Keratinocyte (primary cell): ENCODE measurements at regions not wholly inside any gene's neighbourhood (a gene's known extent, or its start where the extent isn't known, plus 50 kb on each side); places are given as distances from the start of the nearest gene placed in this dataset.

ENCODE experiments used
- DNase-seq: peaks from one replicate; pipeline ENCODE4 v3.0.0-alpha.2; 2011; ENCODE audit warnings: low read depth, missing footprints, low spot score
- FAIRE-seq: peaks from 2 replicates; lab custom pipeline; 2011; peaks lifted over from hg19 to GRCh38; lab: Jason Lieb, UNC
- H2AFZ ChIP-seq: 2 replicates; pipeline ENCODE4 v1.6.0; 2012; ENCODE audit warnings: low read length, control low read depth, inconsistent platforms; ENCODE audit not compliant: control insufficient read depth
- H3K27ac ChIP-seq: 2 replicates; pipeline ENCODE4 v1.5.1; 2011; ENCODE audit warnings: low read length; ENCODE audit not compliant: control insufficient read depth, insufficient read depth
- H3K27me3 ChIP-seq: 3 replicates; pipeline ENCODE4 v1.6.0; 2011; ENCODE audit warnings: low read length; ENCODE audit not compliant: control insufficient read depth, insufficient read depth; ENCODE audit errors: extremely low read depth
- H3K36me3 ChIP-seq, 2 experiments: 2 replicates in 1 of 2; 3 replicates in 1 of 2; pipeline ENCODE4 v1.5.1; 2011; ENCODE audit warnings: low read length in 2 of 2, mild to moderate bottlenecking in 1 of 2; ENCODE audit not compliant: control insufficient read depth in 2 of 2, insufficient read depth in 2 of 2; ENCODE audit errors: extremely low read depth in 1 of 2
- H3K4me1 ChIP-seq: 3 replicates; pipeline ENCODE4 v1.5.1; 2011; ENCODE audit warnings: low read length; ENCODE audit not compliant: control insufficient read depth, insufficient read depth; ENCODE audit errors: extremely low read depth
- H3K4me2 ChIP-seq: 3 replicates; pipeline ENCODE4 v1.6.0; 2011; ENCODE audit warnings: low read depth, low read length; ENCODE audit not compliant: control insufficient read depth, insufficient read depth; ENCODE audit errors: extremely low read depth
- H3K4me3 ChIP-seq, 3 experiments: fragments of 200-600 bp in 1 of 3; sonication (generic) in 1 of 3; 2 replicates in 2 of 3; 3 replicates in 1 of 3; pipeline ENCODE4 v1.5.1; 2011 to 2016; ENCODE audit warnings: low read length in 3 of 3, mild to moderate bottlenecking in 3 of 3, control low read depth in 2 of 3, inconsistent platforms in 1 of 3, low read depth in 1 of 3, mixed read lengths in 1 of 3, mixed run types in 1 of 3, moderate library complexity in 1 of 3; ENCODE audit not compliant: control insufficient read depth in 2 of 3, insufficient read depth in 2 of 3; ENCODE audit errors: extremely low read depth in 1 of 3
- H3K79me2 ChIP-seq: 2 replicates; pipeline ENCODE4 v1.6.0; 2012; ENCODE audit warnings: low read length; ENCODE audit not compliant: control insufficient read depth, insufficient read depth
- H3K9ac ChIP-seq: 3 replicates; pipeline ENCODE4 v1.6.0; 2011; ENCODE audit warnings: low read length; ENCODE audit not compliant: control insufficient read depth, insufficient read depth; ENCODE audit errors: extremely low read depth
- H3K9me1 ChIP-seq: 3 replicates; pipeline ENCODE4 v1.6.0; 2011; ENCODE audit warnings: low read length; ENCODE audit not compliant: control insufficient read depth, insufficient read depth; ENCODE audit errors: extremely low read depth
- H3K9me3 ChIP-seq: 2 replicates; pipeline ENCODE4 v1.5.1; 2012; ENCODE audit warnings: low read depth, low read length; ENCODE audit not compliant: control insufficient read depth
- H4K20me1 ChIP-seq: 3 replicates; pipeline ENCODE4 v1.6.0; 2011; ENCODE audit warnings: low read length; ENCODE audit not compliant: control insufficient read depth, insufficient read depth; ENCODE audit errors: extremely low read depth
- EZH2 ChIP-seq: IDR thresholded peaks from one replicate; pipeline ENCODE4 v1.6.1; 2012; ENCODE audit warnings: inconsistent platforms, mild to moderate bottlenecking, low read length, moderate library complexity
- dilution Hi-C: fragments of 300-500 bp; cut with MboI; formaldehyde crosslinking; loops from one replicate; pipeline ENCODE4 v1.7.0; 2020; ENCODE audit warnings: low sequenced_read_pairs; ENCODE audit not compliant: extremely low pct_ligation_motif_present
- TF ChIP-seq, protein P1 (sequence below), 3 experiments: IDR thresholded peaks in 1 of 3; conservative IDR thresholded peaks in 1 of 3; optimal IDR thresholded peaks in 1 of 3; 2 replicates in 2 of 3; 3 replicates in 1 of 3; pipeline versions ENCODE3 to v1.5.1; 2011; ENCODE audit warnings: low read length in 3 of 3, mild to moderate bottlenecking in 3 of 3, moderate library complexity in 2 of 3, control low read depth in 1 of 3, inconsistent platforms in 1 of 3; ENCODE audit not compliant: insufficient read depth in 2 of 3; ENCODE audit errors: extremely low read depth in 1 of 3

DNA sequence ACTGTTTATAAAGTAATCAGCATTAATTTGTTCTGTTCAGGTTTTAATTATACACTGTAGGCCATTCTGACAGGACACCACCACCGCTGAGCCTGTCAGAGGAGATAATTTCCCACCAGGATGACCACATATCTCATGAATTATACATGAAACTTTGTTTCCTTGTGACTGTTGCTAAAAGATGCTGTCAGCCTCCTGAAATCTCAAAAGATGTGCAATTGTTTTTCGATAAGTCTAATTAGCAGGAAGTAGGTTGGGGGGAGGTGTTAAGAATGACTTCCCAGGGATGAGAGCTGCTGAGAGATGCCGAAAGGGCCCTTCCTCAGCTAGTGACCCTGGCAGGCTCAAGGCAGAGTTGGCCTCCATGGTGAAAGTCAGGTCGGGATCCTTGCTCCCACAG lies 485.4 kb downstream of the SOX6 start:
- H3K79me2 ChIP-seq = no peaks in the 10 kb centered on the region
- H2AFZ ChIP-seq = no peak overlapping the region
- no peaks in the 10 kb centered on the region for H3K9me3 ChIP-seq
- H3K9me1 ChIP-seq = no peaks in the 10 kb centered on the region
- no peaks in the 10 kb centered on the region for H4K20me1 ChIP-seq
- H3K4me1 ChIP-seq = peaks cover 4% of the 10 kb centered on the region
- H3K36me3 ChIP-seq = no peaks in the 10 kb centered on the region
- dilution Hi-C loops = no loop called here
- DNase-seq (no peak), FAIRE-seq (no peak)
- H3K27ac ChIP-seq = no peak overlapping the region
- no peaks in the 10 kb centered on the region for H3K27me3 ChIP-seq
- TF ChIP-seq, protein P1, sequence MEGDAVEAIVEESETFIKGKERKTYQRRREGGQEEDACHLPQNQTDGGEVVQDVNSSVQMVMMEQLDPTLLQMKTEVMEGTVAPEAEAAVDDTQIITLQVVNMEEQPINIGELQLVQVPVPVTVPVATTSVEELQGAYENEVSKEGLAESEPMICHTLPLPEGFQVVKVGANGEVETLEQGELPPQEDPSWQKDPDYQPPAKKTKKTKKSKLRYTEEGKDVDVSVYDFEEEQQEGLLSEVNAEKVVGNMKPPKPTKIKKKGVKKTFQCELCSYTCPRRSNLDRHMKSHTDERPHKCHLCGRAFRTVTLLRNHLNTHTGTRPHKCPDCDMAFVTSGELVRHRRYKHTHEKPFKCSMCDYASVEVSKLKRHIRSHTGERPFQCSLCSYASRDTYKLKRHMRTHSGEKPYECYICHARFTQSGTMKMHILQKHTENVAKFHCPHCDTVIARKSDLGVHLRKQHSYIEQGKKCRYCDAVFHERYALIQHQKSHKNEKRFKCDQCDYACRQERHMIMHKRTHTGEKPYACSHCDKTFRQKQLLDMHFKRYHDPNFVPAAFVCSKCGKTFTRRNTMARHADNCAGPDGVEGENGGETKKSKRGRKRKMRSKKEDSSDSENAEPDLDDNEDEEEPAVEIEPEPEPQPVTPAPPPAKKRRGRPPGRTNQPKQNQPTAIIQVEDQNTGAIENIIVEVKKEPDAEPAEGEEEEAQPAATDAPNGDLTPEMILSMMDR (optimal IDR thresholded peaks at IDR 0.05 in 1 of 3, IDR thresholded peaks at IDR 0.05 in 1 of 3, conservative IDR thresholded peaks at IDR 0.05 in 1 of 3; ENCODE audit: extremely low read depth in 1 of 3, insufficient read depth in 2 of 3, low read length in 3 of 3) = no peak
- TF ChIP-seq EZH2 = no peak
- no peak overlapping the region for H3K9ac ChIP-seq
- H3K4me2 ChIP-seq = no peak overlapping the region
- H3K4me3 ChIP-seq = no peak overlapping the region

DNA sequence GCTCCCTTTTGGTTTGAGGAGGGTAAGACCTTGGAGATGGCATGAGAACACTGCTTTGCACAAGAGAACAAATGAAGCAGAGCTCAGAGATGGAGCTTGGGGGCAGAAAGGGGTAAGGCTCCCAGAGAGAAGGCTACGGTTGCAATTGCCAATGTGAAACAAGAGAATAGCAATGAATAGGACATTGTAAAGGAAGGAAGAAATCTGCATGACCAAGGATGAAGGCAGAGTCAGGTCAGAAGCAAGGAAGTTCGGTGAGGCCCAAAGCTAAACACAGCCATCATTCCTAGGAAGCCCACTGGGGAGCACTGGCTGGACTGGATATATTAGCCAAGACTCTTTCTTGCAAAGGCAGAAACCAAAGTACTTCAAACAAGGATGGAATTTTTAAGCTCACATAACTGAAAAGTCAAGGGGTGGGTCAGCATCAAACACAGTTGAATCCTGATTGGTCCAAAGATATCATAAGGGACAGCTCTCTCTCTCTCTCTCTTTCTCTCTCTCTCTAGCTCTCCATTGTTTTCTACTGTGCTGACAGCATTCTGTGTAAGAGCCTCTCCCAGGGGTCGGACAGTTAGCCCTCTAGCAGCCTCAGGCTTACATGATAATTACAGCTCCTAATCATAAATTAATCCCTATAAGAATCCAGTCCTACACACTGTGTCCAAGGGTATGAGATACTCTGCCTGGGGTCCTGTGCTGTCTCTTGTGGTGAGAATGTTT lies 484.3 kb downstream of the SOX6 start:
- Histone ChIP-seq H4K20me1 (no peaks in the 10 kb centered on the region), H3K9ac (no peak overlapping the region), H3K9me1 (no peaks in the 10 kb centered on the region), H3K4me3 (no peak overlapping the region), H3K27me3 (no peaks in the 10 kb centered on the region), H3K4me2 (no peak overlapping the region), H3K27ac (no peak overlapping the region), H2AFZ (no peak overlapping the region), H3K9me3 (no peaks in the 10 kb centered on the region), H3K79me2 (no peaks in the 10 kb centered on the region), H3K4me1 (no peaks in the 10 kb centered on the region), H3K36me3 (no peaks in the 10 kb centered on the region)
- DNase-seq (no peak), FAIRE-seq (no peak)
- dilution Hi-C loops = no loop called here
- no peak for TF ChIP-seq EZH2
- TF ChIP-seq, protein P1 (optimal IDR thresholded peaks at IDR 0.05 in 1 of 3, IDR thresholded peaks at IDR 0.05 in 1 of 3, conservative IDR thresholded peaks at IDR 0.05 in 1 of 3; ENCODE audit: extremely low read depth in 1 of 3, insufficient read depth in 2 of 3, low read length in 3 of 3) = no peak
